Stromal cell of bone marrow (primary cell): ENCODE measurements at regions not wholly inside any gene's neighbourhood (a gene's known extent, or its start where the extent isn't known, plus 50 kb on each side); places are given as distances from the start of the nearest gene placed in this dataset.
A peak's percentile ranks its signal among the peaks of the same experiment; 100 is the strongest.
"Not testable (repeated sequence)": the region's sequence is repeated elsewhere in the genome, so short reads cannot be mapped to it uniquely, and the experiment has no call there.

Source experiments
- DNase-seq: peaks from one replicate; pipeline ENCODE4 v3.0.0-alpha.2; 2012; ENCODE audit warnings: low read depth

- DNase-seq, result peak; percentile 31
Measured at GRCh38 chr4:74505355-74505978, 60.5 kb downstream of the AREG start.

DNA sequence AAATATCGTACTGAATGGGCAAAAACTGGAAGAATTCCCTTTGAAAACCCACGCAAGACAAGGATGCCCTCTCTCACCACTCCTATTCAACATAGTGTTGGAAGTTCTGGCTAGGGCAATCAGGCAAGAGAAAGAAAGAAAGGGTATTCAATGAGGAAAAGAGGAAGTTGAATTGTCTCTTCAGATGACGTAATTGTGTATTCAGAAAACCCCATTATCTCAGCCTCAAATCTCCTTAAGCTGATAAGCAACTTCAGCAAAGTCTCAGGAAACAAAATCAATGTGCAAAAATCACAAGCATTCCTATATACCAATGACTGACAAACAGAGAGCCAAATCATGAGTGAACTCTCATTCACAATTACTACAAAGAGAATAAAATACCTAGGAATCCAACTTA is 64.4 kb downstream of the AREG start:
- not testable (repeated sequence) for DNase-seq

DNA sequence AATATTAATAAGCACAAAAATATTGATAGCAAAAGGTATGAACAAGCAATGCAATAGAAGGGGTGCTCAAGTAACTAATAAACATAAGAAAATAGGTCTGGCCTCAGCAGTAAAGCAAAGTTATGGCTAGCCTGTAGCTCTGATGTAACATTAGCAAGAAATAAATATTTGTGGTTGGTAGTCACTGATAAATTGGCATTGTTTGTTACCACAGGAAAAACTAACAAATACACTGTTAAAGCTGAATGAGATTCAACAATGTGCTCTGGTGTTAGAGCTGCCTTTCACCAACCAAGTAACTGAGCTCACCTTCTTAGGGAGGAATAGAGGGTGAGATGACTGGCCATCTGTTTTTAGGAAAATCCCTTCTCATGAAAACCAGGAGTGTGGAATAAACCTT is 71.4 kb downstream of the AREG start:
- DNase-seq, result no peak

DNA sequence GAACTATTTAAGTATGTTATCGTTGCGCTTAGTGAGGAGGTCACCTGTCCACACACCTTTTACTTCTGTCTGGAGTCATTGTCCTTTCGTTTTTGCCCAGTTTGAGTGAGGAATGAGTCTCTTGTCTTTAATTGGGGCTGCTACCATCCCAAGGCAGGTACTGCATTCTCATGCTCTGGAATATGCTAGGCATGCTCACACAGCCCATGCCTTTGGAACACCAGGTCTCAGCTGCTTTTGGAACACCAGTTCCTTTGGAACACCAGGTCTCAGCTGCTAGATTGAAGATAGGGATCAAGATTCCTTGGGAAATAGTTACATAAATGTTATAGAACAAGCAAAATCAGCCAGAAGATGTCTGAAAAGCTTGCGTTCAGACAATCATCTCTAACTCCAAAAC is 73.1 kb downstream of the AREG start:
- DNase-seq, result no peak

DNA sequence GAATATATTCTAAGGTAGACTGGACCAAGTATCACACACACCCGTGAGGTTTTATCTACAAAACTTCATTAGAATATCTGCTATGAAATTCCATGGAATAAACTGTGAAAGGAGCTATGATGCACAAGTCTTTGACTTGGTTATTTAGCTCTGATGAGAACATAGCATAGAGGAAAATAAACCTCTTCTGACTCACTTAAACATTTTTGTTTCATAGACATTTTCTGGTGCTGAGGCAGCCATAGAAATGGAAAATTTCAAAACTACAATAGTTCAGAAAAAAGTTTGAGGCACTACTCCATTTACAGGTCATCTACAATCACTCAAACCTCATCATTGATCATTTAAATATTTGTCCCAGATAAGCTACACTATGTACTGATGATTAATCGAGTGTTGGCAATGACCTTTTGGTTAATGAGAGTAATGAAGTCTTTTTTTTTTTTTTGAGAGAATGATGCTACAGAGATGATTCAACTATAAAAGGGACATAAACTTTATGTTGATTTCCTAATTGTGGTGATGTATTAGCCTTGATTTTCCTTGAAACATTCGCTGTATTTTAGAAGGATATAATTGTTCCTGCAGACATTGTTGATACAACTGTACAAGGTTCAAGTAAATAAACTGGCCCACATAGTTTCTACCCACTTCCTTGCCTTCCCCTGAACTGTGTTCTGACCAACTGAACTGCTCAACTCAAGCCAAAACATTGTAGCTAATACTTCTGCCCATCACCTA is 77.5 kb downstream of the AREG start:
- no peak for DNase-seq

DNA sequence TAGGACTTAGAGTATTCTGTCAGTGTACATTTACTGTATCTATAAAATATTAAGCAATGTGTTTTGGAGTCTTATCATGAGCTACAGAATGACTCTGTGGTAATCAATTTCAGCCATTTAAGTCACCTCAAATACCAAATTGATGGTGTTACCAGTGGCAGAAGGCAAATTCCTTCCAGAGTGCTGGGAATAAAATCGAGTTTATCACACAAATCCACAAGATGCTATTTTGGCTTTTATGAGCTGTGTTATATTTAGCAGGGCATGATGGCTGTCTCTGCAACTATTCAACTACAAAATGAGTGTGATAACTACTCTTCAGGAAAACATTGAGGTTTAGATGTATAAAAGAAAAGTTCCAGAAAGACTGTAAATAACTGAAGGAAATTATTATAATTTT is 78.2 kb downstream of the AREG start:
- DNase-seq, result no peak

DNA sequence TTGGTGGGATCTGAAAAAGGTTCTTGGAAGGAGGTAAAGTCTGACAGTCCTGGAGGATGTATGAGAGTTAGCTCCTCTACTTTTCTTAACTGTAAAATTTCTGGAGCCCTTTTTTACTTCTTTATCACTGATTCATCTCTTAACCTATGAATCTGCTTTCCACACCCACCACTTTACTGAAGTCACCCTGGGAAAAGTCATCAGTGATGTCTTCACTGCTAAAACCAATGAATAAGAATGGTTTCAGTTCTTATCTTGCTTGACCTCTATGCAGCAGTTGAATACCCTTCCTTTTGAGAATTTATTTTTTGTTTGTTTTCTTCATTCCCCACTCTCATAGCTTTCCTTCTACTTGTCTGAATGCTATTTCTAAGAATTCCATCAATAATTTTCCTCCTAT is 80.0 kb downstream of the AREG start:
- no peak for DNase-seq

GRCh38 chr4:74527049-74527448 is 82.1 kb downstream of the AREG start:
- no peak for DNase-seq

- no peak for DNase-seq
Measured at GRCh38 chr4:74528178-74528577, 83.2 kb downstream of the AREG start.

GRCh38 chr4:74529284-74530041 is 84.5 kb downstream of the AREG start:
- DNase-seq, result no peak

DNA sequence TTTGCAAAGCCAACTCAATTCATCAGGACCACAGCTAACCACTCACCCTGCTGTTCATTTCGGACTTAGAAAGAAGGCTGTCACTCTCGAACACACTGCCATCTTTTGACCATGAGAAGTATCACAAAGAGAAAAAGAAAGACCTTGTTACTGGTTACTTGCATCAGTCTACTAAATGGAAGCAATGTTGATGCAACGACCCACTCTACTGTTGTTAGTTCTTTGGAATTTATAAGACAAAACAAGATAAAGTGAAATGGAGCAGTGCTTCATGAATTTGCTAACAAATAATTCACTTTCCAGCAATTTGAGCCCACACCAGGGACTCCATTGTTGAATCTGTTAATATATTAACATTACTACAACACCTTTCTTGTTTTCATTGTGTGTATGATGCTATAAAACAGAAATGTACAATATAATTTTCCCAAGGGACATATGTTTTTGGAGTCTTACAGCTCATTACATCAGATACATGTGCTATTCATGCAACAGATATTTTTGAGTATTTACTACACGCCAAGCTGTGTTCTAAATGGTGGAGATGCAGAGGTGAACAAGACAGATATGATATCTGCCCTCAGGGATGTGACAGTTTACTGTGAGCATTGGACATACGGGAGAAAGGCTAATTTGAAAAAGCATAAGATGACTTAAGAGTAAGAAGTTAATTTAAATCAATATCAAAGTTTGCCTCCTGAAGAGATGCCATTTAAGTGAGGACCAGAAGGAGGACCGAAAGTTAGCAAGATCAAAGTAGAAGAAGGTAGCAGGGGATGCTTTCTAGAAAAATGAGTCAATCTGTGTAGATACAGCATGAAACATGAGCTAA is 87.2 kb downstream of the AREG start:
- peak; percentile 80 for DNase-seq

DNA sequence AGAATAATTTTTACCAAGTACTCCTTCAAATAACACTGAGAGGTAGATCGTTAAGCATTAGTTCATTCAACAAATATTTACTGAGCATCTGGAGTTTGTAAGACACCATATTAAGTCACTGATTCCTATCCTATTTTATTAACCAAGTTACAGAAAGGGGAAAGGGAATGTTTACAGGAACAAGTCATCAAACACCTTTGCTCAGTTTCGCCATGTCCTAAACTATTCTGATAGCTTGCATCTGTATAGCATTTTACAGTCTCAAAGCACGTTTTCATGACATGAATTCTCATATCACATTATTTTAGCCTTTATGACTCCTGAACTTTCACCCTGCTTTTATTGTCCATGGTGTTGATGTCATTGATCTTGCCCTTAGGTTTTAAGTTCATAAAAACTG is 89.2 kb downstream of the AREG start:
- no peak for DNase-seq

- DNase-seq, result no peak
Measured at GRCh38 chr4:74534936-74535335, 90.0 kb downstream of the AREG start.

GRCh38 chr4:74535512-74535911 is 90.6 kb downstream of the AREG start:
- no peak for DNase-seq

GRCh38 chr4:74536557-74536956 is 91.6 kb downstream of the AREG start:
- DNase-seq, result no peak

DNA sequence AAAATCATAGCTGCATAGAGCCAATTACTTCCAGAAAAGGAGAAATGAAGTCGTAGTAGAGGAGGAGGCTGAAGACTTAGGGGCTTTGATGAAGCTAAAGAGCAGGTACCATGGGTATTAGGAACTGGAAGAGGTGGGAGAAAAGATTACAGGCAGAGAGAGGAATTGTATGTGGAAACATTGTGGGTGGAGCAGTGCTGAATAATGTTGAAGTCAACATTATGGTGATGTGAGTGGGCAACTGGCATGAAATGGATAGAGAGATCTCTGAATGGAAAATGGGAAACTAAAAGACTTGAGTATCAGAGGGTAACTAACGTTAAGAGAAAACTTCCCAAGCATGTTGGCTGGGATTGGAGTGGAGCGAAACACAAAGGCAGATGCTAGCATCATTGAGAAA is 92.5 kb downstream of the AREG start:
- DNase-seq, result no peak

DNA sequence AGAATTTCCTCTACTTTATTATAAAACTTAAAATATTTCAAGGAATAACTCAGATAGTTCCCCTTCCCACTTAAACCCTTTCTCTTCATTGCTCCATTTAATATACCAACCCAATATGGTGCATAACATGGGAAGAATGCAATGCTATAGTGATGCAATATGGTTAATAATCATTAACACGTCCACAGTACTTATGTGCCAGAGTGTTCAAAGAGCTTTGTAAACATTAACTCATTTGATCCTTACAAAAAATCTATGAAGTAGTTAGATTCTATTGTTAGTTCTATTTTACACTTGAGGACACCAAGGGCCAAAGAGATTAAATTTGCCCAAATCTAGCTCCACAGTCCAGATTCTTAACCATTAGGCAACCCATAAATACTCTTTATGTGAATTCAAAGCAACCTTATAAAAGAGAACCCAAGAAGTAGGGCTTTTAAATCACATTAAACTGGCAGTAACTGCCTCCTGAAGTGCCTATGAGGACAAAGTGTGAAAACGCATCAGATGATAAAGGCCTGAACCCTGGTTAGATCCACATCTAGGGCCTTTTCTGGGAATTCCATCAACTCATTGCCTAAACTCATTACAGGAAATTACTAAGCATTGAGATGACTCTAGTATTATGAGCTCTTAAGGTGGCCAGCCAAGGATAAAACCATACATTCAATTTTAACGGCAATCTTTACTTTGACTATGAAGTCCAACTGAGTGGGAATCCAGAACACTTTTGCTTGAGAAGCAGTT is 94.3 kb downstream of the AREG start:
- no peak for DNase-seq

DNA sequence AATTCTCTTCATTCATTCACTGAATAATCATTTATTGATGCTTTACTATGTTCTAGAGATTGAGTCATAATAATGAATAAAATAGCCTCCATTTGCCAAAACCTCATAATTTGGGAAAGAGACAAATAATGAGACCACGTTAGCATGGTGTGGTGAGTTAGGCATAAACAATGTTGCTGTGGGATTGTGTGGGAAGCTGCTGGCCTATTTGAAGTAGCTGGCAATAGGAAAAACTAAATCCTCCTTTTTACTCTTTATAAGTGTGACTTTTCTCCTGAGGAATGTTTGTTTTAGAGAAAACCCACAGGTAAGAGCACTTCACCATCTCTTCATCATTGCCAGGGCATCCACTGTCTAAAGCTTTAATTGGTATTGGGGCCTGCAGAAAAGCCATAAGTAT is 95.3 kb downstream of the AREG start:
- peak; percentile 57 for DNase-seq

DNA sequence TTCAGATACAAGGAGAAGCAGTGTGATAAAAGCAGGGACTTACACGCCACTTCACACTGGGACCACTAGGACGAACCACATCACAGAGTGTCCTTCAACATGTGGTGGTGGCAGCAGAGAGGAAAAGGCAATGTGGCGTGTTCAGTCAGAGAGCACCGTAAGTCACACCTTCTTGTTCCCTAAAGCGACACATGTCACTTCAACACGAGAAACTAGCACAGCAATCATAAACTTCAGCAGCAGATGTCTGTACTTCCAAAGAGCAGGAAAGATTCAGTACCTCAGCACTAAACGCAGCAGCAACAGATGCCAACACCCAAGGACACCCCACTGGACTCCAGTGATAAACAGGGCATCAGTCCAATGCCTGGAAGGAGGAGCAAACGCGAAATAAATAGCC is 96.7 kb downstream of the AREG start:
- DNase-seq, result no peak

DNA sequence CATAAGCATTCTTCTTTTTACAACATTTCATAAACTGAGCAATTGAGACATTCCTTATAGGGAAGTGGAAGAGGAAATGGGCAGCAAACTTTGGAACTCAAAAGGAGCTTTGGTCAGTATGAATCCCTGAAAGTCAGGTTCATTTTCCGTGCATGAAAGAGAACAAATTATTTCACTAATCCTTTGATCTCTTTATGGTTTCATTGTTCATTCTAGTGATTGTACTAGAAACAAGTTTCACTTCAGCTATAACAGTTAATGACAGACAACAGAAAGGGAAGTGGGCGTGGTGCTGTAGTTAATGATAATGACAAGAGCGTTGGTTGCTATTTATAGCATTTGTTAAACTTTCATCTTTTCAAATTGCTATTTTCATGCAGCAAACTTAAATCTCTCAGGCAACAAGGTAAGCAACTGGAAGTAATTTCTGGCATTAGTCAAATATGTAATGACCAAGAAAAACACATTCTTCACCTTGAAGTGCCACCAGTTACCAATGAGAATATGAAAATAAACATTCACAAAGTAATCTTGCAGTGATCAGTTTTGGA is 98.4 kb downstream of the AREG start:
- no peak for DNase-seq

GRCh38 chr4:74543983-74544382 is 99.0 kb downstream of the AREG start:
- no peak for DNase-seq
